K562 (cell line): ENCODE measurements at regions not wholly inside any gene's neighbourhood (a gene's known extent, or its start where the extent isn't known, plus 50 kb on each side); places are given as distances from the start of the nearest gene placed in this dataset.

Source experiments
- ATAC-seq: fragments of 200-7000 bp; cut with Tn5 transposase; 3 replicates; pipeline ENCODE4 v1.9.1; 2020; ENCODE audit warnings: moderate library complexity
- BruUV-seq: library from RNA; stranded (reverse); fragments of 400-500 nt; replicated peaks from 2 replicates; lab custom pipeline; 2021; lab: Mats Ljungman, UMichigan
- CTCF ChIA-PET: fragments of 300-600 bp; formaldehyde crosslinking; extraction: SDS; loops from one replicate; lab custom pipeline; 2021; ENCODE audit warnings: low intra/inter-chr PET ratio; lab: Yijun Ruan, JAX
- POLR2A ChIA-PET: fragments of 300-600, 350-650 bp; sonication (Branson Sonifier 250); formaldehyde crosslinking; extraction: SDS; loops from one replicate; lab custom pipeline; 2021; ENCODE audit warnings: antibody characterized with exemption, inconsistent platforms; lab: Yijun Ruan, JAX
- DNase-seq, 4 experiments: peaks; one replicate each; pipeline versions ENCODE4 v3.0.0 to v3.0.0-alpha.2; 2011 to 2018; ENCODE audit warnings: low spot score in 3 of 4, mixed read lengths in 3 of 4; ENCODE audit errors: extremely low read depth in 1 of 4
- FAIRE-seq: peaks from 2 replicates; lab custom pipeline; 2011; peaks lifted over from hg19 to GRCh38; lab: Jason Lieb, UNC
- H2AFZ ChIP-seq: 2 replicates; pipeline ENCODE4 v1.6.0; 2011; ENCODE audit warnings: low read depth, low read length, control low read depth, inconsistent platforms
- H3K27ac ChIP-seq: fragments of 200-600 bp; 3 replicates; pipeline ENCODE4 v1.8.0; 2011; ENCODE audit warnings: low read depth, mild to moderate bottlenecking, control low read depth, inconsistent platforms, low read length, moderate library complexity, mixed read lengths; ENCODE audit errors: extremely low read depth
- H3K27me3 ChIP-seq, 2 experiments: fragments of 300-600 bp in 1 of 2; 2 replicates in 1 of 2; 3 replicates in 1 of 2; pipeline versions ENCODE4 v1.6.0 to v1.8.0; 2011; ENCODE audit warnings: inconsistent platforms in 2 of 2, low read length in 2 of 2, mild to moderate bottlenecking in 1 of 2, mixed read lengths in 1 of 2, moderate library complexity in 1 of 2; ENCODE audit not compliant: control insufficient read depth in 2 of 2, insufficient read depth in 2 of 2
- H3K36me3 ChIP-seq: fragments of 300-600 bp; 3 replicates; pipeline ENCODE4 v1.8.0; 2011; ENCODE audit warnings: mild to moderate bottlenecking, low read length, inconsistent platforms; ENCODE audit not compliant: control insufficient read depth, insufficient read depth
- H3K4me1 ChIP-seq, 2 experiments: fragments of 200-600 bp in 1 of 2; replicated peaks in 1 of 2; 2 replicates in 1 of 2; 3 replicates in 1 of 2; pipeline versions ENCODE4 v1.5.1 to v1.8.0; 2011; ENCODE audit warnings: inconsistent platforms in 2 of 2, low read length in 2 of 2, mild to moderate bottlenecking in 1 of 2, mixed read lengths in 1 of 2, moderate library complexity in 1 of 2; ENCODE audit not compliant: control insufficient read depth in 2 of 2, insufficient read depth in 2 of 2
- H3K4me2 ChIP-seq: 2 replicates; pipeline ENCODE4 v1.6.1; 2011; ENCODE audit warnings: low read length, control low read depth, inconsistent platforms, mixed read lengths; ENCODE audit not compliant: insufficient read depth
- H3K4me3 ChIP-seq: fragments of 200-600 bp; sonication (generic), shearing (Covaris generic); 2 replicates; pipeline ENCODE4 v1.5.1; 2016; ENCODE audit warnings: control low read depth, inconsistent platforms
- H3K79me2 ChIP-seq: fragments of 200-600 bp; 3 replicates; pipeline ENCODE4 v1.8.0; 2011; ENCODE audit warnings: low read length, inconsistent platforms; ENCODE audit not compliant: control insufficient read depth, insufficient read depth
- H3K9ac ChIP-seq, 2 experiments: 2 replicates each; pipeline versions ENCODE4 v1.6.0 to v1.6.1; 2011; ENCODE audit warnings: low read depth in 2 of 2, low read length in 2 of 2, control low read depth in 1 of 2, inconsistent platforms in 1 of 2, mild to moderate bottlenecking in 1 of 2, mixed read lengths in 1 of 2; ENCODE audit not compliant: insufficient read depth in 1 of 2
- H3K9me1 ChIP-seq: one replicate; pipeline ENCODE4 v1.6.0; 2011; ENCODE audit warnings: inconsistent platforms, mild to moderate bottlenecking, low read length, moderate library complexity; ENCODE audit not compliant: control insufficient read depth, insufficient read depth
- H3K9me3 ChIP-seq: replicated peaks from 2 replicates; pipeline ENCODE4 v1.5.1; 2011; ENCODE audit warnings: low read depth, low read length, inconsistent platforms; ENCODE audit not compliant: control insufficient read depth, insufficient read depth
- H4K20me1 ChIP-seq: replicated peaks from 2 replicates; pipeline ENCODE4 v1.6.1; 2011; ENCODE audit warnings: low read length, inconsistent platforms, mixed read lengths; ENCODE audit not compliant: control insufficient read depth, insufficient read depth
- CBFB ChIP-seq: sonication (generic); formaldehyde crosslinking; IDR thresholded peaks from 2 replicates; pipeline ENCODE4 v1.4.0; 2020; ENCODE audit warnings: mild to moderate bottlenecking, missing genetic modification reagents
- CSDE1 ChIP-seq, 2 experiments: fragments of 450-650 bp; IDR thresholded peaks; 2 replicates each; pipeline ENCODE4 v1.6.1; 2016; ENCODE audit warnings: mild to moderate bottlenecking in 1 of 2
- CUX1 ChIP-seq: fragments of 200-800 bp; sonication (Bioruptor generic); IDR thresholded peaks from 2 replicates; pipeline ENCODE4 v1.6.1; 2016; ENCODE audit warnings: missing genetic modification characterization, missing compliant biosample characterization
- GABPB2 ChIP-seq: fragments of 250-450 bp; sonication (Bioruptor Pico); conservative IDR thresholded peaks from 2 replicates; pipeline ENCODE4 v1.5.1; 2021; ENCODE audit warnings: mild to moderate bottlenecking
- SRF ChIP-seq, 2 experiments: fragments of 250-450, 450-650 bp in 1 of 2; sonication (Bioruptor Pico) in 1 of 2; sonication (generic) in 1 of 2; formaldehyde crosslinking; IDR thresholded peaks; 2 replicates each; pipeline versions ENCODE4 v1.5.0 to v1.5.1; 2020 to 2022; ENCODE audit warnings: mild to moderate bottlenecking in 1 of 2, missing genetic modification reagents in 1 of 2
- ZNF695 ChIP-seq: fragments of 450-650 bp; formaldehyde crosslinking; IDR thresholded peaks from 2 replicates; pipeline ENCODE4 v1.4.0; 2020; ENCODE audit warnings: mild to moderate bottlenecking, moderate library complexity
- WGBS: fragments of 100-300 bp; shearing (Covaris generic); methylation state at CpG from one replicate; pipeline ENCODE4 v1.1.6; 2016; ENCODE audit warnings: low coverage, mixed read lengths; ENCODE audit not compliant: insufficient coverage; ENCODE audit errors: missing lambda C conversion rate; 5-methylcytosine and 5-hydroxymethylcytosine counted together
- in situ Hi-C: fragments of 300-500 bp; cut with MboI; formaldehyde crosslinking; loops from 4 replicates; pipeline ENCODE4 v1.15.0; 2018; ENCODE audit warnings: inconsistent platforms, mixed read lengths
- intact Hi-C: fragments of 100-400 bp; cut with micrococcal nuclease; formaldehyde crosslinking; loops from 2 replicates; pipeline ENCODE4 v1.14.2; 2022

- Histone ChIP-seq H3K79me2 (no peaks in the 10 kb centered on the region), H3K4me3 (no peak overlapping the region), H3K4me1 (no peaks in the 10 kb centered on the region), H3K27ac (no peak overlapping the region), H3K4me2 (no peak overlapping the region), H3K9ac (no peak overlapping the region), H2AFZ (no peak overlapping the region), H4K20me1 (no peaks in the 10 kb centered on the region), H3K36me3 (no peaks in the 10 kb centered on the region), H3K9me1 (no peaks in the 10 kb centered on the region), H3K27me3 (no peaks in the 10 kb centered on the region), H3K9me3 (no peaks in the 10 kb centered on the region; the same call in 1 of the 2 replicates)
- WGBS = 0% methylated on average over 4 of the region's 4 CpGs
- ChIA-PET CTCF (no interaction called here), POLR2A (no interaction called here)
- FAIRE-seq (no peak), DNase-seq (no peak), ATAC-seq (no peak)
- in situ Hi-C loops = no loop called here
- BruUV-seq = no TSS peak
- intact Hi-C loops = no loop called here
- no peak for TF ChIP-seq GABPB2 (CRISPR knock-in tag)
These were observed 625.4 kb upstream of the POM121L12 start for GRCh38 chr7:52410032-52410431.

- H3K4me3 ChIP-seq = no peak overlapping the region
- no TSS peak for BruUV-seq
- intact Hi-C loops = no loop called here
- no peaks in the 10 kb centered on the region for H3K79me2 ChIP-seq
- H2AFZ ChIP-seq = no peak overlapping the region
- in situ Hi-C loops = no loop called here
- no peaks in the 10 kb centered on the region for H4K20me1 ChIP-seq
- ATAC-seq = no peak
- H3K4me2 ChIP-seq = no peak overlapping the region
- TF ChIP-seq SRF (CRISPR knock-in tag; IDR thresholded peaks at IDR 0.05) = no peak
- TF ChIP-seq CBFB (CRISPR knock-in tag) = no peak
- TF ChIP-seq CUX1 = no peak
- no peak for TF ChIP-seq CSDE1 (IDR thresholded peaks at IDR 0.05)
- no peak for TF ChIP-seq ZNF695 (CRISPR knock-in tag)
- TF ChIP-seq, all 486 proteins: peak for 0
- WGBS = 0% methylated on average over 6 of the region's 6 CpGs
- Histone ChIP-seq H3K9ac (no peak overlapping the region), H3K27ac (no peak overlapping the region), H3K27me3 (no peaks in the 10 kb centered on the region), H3K36me3 (no peaks in the 10 kb centered on the region), H3K4me1 (no peaks in the 10 kb centered on the region), H3K9me3 (no peaks in the 10 kb centered on the region; the same call in 1 of the 2 replicates), H3K9me1 (no peaks in the 10 kb centered on the region)
- no peak for FAIRE-seq
- POLR2A ChIA-PET = no interaction called here
- no peak for DNase-seq
- CTCF ChIA-PET = no interaction called here
These were observed 628.6 kb upstream of the POM121L12 start for GRCh38 chr7:52406808-52407207.
